GM21619 (cell line): ENCODE measurements at regions not wholly inside any gene's neighbourhood (a gene's known extent, or its start where the extent isn't known, plus 50 kb on each side); places are given as distances from the start of the nearest gene placed in this dataset.
A peak's percentile ranks its signal among the peaks of the same experiment; 100 is the strongest.

Source experiments
- ATAC-seq: cut with Tn5 transposase; IDR thresholded peaks from one replicate; pipeline ENCODE4 v1.9.1; 2021; ENCODE audit not compliant: unreplicated experiment

- no peak for ATAC-seq
Observed at GRCh38 chr9:74304598-74304997, 192.5 kb upstream of the RORB start.

- no peak for ATAC-seq
Observed at GRCh38 chr9:74309654-74310053, 187.5 kb upstream of the RORB start.

GRCh38 chr9:74317235-74317634 lies 179.9 kb upstream of the RORB start:
- ATAC-seq: no peak

DNA sequence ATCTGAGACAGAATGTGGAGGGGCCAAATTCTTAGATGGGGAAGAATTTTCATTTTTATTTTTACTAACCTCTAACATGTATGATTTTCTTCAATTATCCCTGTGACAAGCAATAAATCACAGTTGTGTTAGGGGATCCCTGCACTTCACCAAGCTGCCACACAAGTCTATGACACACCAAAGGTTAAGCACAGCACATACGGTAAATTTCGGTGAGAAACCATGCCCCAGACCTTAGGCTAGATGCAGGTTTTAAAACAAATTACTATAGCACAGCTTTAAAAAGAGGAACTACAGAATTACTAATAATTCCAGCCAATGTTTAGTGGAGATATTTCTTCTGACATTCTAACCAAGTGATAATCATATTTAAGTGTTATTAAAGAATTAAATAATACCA lies 175.7 kb upstream of the RORB start:
- no peak for ATAC-seq

DNA sequence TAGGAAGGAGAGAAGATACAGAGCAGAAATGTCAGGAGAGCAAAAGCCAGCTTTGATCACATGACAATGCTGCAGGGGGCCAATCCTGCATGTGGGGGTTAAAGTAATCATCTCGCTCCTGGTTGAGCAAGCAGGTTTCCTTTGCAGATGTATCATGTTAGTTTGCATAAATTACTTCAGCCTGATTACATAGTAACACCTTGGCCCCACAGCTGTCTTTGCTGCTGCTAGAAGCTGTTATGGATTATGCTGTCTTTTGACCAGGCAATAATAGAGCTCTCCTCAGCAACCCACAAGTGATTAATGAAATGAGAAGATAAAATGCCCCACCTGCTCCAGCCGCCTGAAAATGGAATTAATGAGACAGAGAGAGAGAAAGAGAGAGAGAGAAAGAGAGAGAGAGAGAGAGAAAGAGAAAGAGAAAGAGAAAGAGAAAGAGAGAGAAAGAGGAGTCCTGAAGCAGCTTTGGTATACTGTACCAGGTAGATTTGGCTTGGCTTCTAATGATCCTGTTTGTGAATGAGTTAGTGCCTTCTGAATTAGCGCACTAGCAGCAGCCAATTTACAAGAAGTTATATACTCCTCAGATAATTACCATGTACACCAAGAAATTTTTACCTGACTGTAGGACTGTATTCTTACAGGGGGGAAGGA lies 174.3 kb upstream of the RORB start:
- ATAC-seq: no peak

DNA sequence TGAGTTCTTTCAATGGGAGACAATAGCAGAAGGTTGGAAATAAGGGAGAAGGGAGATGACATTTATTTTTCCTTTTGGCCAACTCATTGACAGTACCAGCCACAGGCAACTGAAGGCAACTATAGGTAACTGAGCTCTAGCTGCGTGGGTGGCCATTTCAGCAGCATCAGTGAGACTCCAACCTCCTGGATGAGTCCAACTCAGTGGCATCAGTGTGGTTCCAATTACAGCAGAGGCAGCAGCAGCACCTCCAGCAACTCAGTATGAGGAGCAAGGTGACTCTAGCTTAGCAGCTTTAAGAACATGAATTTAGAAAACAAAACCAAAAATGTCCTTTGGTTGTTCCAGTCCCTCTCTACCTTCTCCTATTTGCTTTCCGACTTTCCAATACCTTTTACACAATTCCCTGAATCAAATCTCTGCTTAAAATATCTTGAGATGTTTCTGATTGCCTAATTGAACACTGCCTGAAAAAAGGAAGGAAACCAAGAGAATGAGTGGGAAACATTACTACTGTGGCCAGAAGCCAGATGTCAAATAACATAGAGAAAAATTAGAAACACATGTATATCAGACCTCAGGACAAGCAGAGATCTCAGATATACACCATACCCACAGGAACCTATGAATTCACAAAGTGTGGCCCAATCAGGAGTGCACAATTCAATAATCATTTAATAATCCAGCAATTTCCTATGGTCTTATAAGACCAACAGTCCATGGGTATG lies 166.5 kb upstream of the RORB start:
- no peak for ATAC-seq

DNA sequence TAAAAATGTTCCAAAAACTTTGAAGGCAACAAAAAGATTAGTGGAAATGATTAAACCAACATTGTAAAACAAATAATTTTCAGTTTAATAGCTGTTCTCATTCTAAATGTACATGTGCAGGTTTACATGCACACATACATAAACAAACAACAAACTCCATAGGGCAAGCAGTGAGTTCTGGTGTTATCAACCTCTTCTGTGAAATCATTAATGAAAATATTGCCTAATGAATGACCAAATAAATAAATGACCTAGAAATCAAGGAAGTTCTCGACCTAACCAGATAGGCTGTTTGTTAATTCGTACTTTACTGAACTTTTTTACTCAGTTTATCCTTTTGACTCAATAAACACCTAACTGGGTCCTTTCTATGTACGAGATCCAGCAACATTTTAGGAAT lies 165.5 kb upstream of the RORB start:
- no peak for ATAC-seq

- no peak for ATAC-seq
Observed at GRCh38 chr9:74333384-74334032, 163.6 kb upstream of the RORB start.

- no peak for ATAC-seq
Observed at GRCh38 chr9:74334271-74334670, 162.9 kb upstream of the RORB start.

DNA sequence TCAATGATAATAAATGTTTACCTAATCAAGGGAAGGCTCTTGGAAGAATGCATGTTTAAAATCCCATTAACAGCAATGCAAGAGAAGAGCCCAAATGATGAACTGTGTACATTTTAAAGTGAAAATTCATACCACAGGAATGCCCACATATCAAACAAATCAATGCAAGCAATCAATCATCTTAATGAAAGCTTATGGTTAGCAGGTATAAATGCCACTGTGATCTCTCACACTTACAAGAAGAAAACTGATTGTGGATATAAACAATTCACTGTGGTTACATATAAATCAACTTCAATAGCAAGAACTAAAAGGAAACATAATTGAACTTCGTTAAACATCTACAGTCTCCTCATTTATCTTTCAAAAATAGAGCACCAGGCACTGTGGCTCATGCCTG lies 161.0 kb upstream of the RORB start:
- no peak for ATAC-seq

- ATAC-seq: no peak
Observed at GRCh38 chr9:74348777-74349176, 148.4 kb upstream of the RORB start.

DNA sequence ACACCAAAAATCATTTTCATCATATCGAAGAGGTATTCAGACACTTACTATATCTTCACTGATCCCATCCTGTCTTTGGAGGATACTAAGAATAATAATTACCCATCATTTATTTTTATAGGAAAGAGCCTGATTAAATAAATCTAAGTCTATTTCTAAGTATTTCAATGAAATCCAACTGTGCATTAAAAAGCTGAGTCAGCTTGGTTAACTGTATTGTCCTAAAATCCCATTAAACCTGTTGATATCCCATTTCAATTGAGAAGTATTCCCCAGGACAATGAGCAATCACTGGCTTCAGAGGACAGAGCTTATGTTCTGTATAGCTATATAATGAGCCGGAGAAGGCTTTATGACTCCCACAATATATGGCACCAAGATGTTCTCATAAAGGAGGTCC lies 142.0 kb upstream of the RORB start:
- no peak for ATAC-seq

DNA sequence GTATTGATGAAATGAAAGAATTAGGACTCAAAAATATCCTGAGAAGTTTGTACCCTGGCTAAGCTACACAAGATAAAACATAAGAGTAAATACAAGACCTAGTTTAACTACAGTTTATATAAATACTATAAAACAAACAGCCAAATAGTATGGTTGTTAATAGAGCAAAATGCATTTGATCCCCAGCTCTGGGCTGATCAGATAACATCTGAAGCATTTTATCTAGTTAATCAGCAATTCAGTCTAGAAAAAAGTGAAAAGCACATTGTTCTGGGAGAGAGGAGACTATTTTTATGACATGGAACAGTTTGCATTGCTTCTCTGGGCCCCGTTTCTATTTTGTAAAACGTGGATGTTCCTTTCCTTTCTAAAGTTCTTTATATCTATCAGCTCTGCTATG lies 139.6 kb upstream of the RORB start:
- no peak for ATAC-seq

GRCh38 chr9:74358959-74359358 lies 138.2 kb upstream of the RORB start:
- ATAC-seq: no peak

DNA sequence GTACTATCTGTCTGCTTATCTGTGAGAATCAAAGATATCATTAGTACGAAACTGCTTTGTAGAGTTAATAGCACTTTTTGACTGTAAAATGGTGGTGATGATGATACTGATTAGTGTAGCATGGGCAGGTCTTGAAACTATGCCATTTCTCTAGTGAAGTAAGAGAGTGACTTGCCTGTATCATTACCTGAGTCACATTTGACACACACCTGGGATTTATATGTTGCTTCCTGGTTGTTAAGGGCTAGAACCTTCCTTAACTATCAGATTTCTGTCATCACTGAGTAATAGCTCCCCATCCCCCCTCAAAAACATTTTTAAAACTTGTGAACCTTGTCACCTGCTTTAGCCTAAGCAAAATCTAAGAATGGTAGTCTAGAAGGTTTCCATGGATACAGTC lies 135.6 kb upstream of the RORB start:
- no peak for ATAC-seq

DNA sequence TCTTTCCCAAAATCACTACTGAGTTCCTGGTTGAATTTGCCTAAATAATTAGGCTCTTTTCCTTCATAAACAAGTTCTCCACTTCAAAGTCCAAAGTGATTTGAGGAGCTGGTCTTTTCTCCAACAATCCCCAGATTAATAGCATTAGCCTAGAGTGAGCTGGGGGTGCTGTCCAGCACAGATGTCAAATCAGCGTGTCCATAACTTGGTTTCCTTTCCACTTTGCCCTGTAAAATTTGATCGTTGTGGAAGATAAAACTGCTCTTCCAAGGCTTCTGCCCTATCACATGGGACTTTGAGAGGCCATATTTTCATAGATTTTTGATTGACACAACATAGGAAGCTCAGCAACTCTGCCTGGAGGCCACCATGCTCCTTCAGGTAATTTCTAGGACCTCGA lies 134.7 kb upstream of the RORB start:
- no peak for ATAC-seq

- ATAC-seq: no peak
Observed at GRCh38 chr9:74366111-74366510, 131.0 kb upstream of the RORB start.

DNA sequence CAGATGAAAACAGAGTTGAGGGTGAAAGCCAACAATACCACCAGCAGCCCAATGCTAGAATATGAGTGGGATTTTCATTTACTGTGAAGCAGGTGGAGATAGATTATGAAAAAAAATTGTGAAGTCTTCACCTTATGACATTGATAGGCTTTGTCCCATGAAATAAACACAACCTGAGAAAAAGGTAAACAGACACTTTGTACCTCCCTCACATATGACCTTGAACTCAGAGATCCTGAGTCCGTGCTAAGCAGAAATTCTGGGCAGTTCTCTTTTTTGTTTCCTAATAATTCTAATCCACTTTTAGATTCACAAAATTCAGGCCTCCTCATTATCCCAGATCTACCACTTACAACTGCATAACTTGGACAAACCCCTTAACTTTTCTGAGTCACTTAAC lies 127.3 kb upstream of the RORB start:
- no peak for ATAC-seq

GRCh38 chr9:74373348-74373747 lies 123.8 kb upstream of the RORB start:
- ATAC-seq: no peak

DNA sequence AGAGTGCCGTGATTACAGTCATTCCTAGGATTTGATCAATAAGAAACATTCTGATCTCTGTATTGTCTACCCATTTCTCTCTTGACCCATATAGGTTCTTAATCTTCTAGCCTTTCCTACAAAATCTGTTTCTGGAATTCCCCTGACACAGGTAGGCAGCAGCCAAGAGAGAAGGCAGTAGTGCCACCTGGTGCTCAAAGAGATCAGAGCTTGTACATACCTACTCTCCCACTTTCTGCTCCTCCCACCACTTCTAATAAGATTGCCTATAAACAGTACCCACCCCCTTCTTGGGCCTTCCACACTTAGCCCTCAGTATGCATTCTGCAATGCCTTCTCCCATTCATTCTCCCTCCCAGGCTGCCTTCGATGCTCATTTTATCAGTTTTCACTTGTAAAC lies 117.4 kb upstream of the RORB start:
- peak; percentile 62 for ATAC-seq

GRCh38 chr9:74391816-74392215 lies 105.3 kb upstream of the RORB start:
- ATAC-seq: no peak

- no peak for ATAC-seq
Observed at GRCh38 chr9:74403581-74403980, 93.6 kb upstream of the RORB start.
